HUES48 (cell line): ENCODE measurements at regions not wholly inside any gene's neighbourhood (a gene's known extent, or its start where the extent isn't known, plus 50 kb on each side); places are given as distances from the start of the nearest gene placed in this dataset.

Source experiments
- H3K27ac ChIP-seq: one replicate; pipeline ENCODE4 v1.7.0; 2013; ENCODE audit warnings: low read depth, low read length, inconsistent platforms
- H3K27me3 ChIP-seq: 2 replicates; pipeline ENCODE4 v1.6.1; 2013; ENCODE audit warnings: mild to moderate bottlenecking, low read length; ENCODE audit not compliant: control insufficient read depth, insufficient read depth
- H3K36me3 ChIP-seq: 2 replicates; pipeline ENCODE4 v1.6.1; 2013; ENCODE audit warnings: low read length; ENCODE audit not compliant: control insufficient read depth, insufficient read depth
- H3K4me1 ChIP-seq: 2 replicates; pipeline ENCODE4 v1.6.1; 2013; ENCODE audit warnings: mild to moderate bottlenecking, low read length; ENCODE audit not compliant: control insufficient read depth, insufficient read depth
- H3K4me3 ChIP-seq: 2 replicates; pipeline ENCODE4 v1.5.1; 2013; ENCODE audit warnings: mild to moderate bottlenecking, low read depth, low read length
- H3K9ac ChIP-seq: 2 replicates; pipeline ENCODE4 v1.6.1; 2013; ENCODE audit warnings: mild to moderate bottlenecking, low read depth, low read length, moderate library complexity
- H3K9me3 ChIP-seq: 2 replicates; pipeline ENCODE4 v1.6.1; 2013; ENCODE audit warnings: low read length; ENCODE audit not compliant: control insufficient read depth, insufficient read depth

DNA sequence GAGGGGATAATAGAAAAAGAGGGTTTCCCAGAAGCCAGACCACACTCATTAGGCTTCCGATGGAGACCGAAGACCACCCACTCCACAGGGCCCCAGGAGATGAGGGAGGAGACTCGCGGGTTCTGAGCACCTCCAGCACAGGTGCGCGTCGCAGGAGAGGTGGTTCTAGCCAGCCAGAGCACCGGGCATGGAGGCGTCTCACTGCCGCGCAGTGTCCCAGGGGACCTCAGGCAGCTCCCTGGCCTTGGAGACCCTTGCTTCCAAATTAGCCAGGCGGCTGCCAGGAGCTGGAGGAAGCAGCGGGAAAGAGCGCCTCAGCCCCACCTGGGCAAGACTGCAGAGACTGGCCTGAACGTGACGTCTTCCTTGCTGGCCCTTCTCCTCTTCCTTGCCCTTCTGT, 115.4 kb upstream of the FBXL7 start:
- Histone ChIP-seq H3K36me3 (no peaks in the 10 kb centered on the region), H3K27ac (no peak overlapping the region), H3K4me1 (no peaks in the 10 kb centered on the region), H3K9me3 (no peaks in the 10 kb centered on the region), H3K4me3 (no peak overlapping the region), H3K27me3 (no peaks in the 10 kb centered on the region), H3K9ac (no peak overlapping the region)

DNA sequence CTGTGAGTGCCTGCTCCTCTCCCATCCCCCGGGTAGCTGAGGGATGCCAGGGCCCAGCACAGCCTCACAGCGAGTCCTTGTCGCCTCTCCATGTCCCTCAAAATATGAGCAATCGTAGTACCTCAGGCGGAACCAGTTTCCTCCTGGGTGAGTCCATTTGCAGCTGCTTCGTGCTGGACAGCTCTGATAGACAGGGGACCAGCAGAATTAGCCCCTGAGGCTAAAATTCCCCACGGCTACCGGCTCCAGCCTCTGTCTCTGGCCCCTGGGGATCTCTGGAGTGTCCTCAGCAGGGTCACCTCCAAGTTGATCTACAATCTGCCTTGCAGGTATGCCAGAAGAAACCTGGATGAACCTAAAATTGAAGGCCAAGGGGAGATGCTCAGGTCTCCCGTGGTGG, 115.8 kb upstream of the FBXL7 start:
- Histone ChIP-seq H3K27me3 (no peaks in the 10 kb centered on the region), H3K9me3 (no peaks in the 10 kb centered on the region), H3K36me3 (no peaks in the 10 kb centered on the region), H3K27ac (no peak overlapping the region), H3K4me1 (no peaks in the 10 kb centered on the region), H3K4me3 (no peak overlapping the region), H3K9ac (no peak overlapping the region)

DNA sequence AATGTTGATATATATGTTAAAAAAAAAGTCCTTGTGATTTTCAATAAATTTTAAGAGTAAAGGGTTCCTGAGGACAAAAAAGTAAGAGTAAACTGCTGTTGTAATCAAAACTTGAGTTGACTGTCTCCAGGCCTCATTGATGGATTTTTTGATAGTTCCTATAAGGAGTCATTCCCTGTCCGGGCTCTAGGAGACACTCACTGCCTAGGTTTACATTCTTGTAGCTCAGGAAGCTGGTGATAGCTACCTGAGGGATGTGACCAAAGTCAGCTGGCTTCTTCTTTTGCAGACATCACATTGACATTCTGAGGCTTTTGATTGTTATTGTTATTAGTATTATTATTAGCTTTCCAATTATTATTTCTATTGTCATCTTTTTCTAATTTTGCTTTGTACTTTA, 116.5 kb upstream of the FBXL7 start:
- Histone ChIP-seq H3K27me3 (no peaks in the 10 kb centered on the region), H3K4me1 (no peaks in the 10 kb centered on the region), H3K27ac (no peak overlapping the region), H3K9ac (no peak overlapping the region), H3K9me3 (no peaks in the 10 kb centered on the region), H3K36me3 (no peaks in the 10 kb centered on the region), H3K4me3 (no peak overlapping the region)

DNA sequence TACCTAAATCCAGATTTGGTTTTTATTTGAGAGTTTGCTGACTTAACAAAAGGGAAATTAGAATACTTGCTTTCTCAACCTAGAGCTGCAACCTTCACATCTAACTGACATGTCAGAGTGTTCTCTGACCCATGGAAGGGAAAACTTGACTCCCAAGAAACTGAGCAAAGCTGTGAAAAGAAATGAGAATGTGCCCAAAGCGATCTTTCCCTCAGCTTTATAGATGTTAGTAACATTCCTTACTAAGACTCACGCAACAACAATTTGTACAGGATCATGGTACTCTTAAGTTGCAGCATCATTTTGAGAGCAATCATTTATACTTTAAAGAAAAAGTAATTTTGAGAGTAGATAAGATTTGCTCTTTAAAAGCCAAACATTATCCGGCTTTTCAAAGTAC, 117.0 kb upstream of the FBXL7 start:
- H3K4me3 ChIP-seq = no peak overlapping the region
- H3K27ac ChIP-seq = no peak overlapping the region
- H3K27me3 ChIP-seq = no peaks in the 10 kb centered on the region
- H3K4me1 ChIP-seq = no peaks in the 10 kb centered on the region
- H3K9ac ChIP-seq = no peak overlapping the region
- no peaks in the 10 kb centered on the region for H3K9me3 ChIP-seq
- H3K36me3 ChIP-seq = no peaks in the 10 kb centered on the region

DNA sequence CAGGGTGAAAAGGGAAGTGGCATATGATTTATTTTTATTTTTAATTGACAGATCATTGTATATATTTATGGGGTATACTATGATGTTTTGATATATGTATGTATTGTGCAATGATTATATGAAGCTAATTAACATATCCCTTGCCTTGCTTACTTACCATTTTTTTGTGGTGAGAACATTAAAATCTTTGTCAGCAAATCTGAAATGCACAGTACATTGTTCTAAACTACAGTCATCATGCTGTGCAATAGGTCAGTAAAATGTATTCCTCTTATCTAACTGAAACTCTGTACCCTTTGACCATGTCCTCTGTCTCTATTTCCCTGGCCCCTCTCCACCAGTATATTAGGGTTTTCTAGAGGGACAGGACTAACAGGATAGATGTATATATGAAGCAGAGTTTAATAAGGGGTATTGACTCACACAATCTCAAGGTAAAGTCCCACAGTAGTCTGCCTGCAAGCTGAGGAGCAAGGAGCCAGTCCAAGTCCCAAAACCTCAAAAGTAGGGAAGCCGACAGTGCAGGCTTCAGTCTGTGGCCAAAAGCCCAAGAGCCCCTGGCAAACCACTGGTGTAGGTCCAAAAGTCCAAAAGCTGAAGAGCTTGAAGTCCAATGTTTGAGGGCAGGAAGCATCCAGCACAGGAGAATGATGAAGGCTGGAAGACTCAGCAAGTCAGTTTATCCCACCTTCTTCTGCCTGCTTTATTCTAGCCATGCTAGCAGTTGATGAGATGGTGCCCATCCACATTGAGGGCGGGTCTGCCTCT, 122.2 kb upstream of the FBXL7 start:
- no peak overlapping the region for H3K4me3 ChIP-seq
- H3K9ac ChIP-seq = no peak overlapping the region
- H3K9me3 ChIP-seq = no peaks in the 10 kb centered on the region
- H3K27me3 ChIP-seq = no peaks in the 10 kb centered on the region
- H3K36me3 ChIP-seq = no peaks in the 10 kb centered on the region
- no peak overlapping the region for H3K27ac ChIP-seq
- no peaks in the 10 kb centered on the region for H3K4me1 ChIP-seq

DNA sequence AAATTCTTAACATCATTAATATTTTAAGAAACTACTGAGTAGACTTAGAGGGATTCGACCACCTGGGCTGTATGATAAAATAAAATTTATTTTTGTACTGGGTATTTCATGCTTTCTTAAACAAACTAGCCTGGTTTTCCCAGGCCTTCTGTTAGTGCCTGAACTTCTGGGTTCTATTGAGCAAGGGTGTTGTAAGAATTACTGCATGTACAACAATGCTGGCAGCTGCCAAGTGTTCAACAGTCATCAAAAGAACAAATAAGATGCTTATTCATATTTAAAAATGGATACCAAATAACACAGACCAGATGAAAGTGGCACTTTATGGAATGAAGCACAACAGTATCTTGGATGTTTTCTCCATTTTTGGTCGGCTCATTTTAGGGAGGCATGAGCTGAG, 123.2 kb upstream of the FBXL7 start:
- H3K9me3 ChIP-seq = no peaks in the 10 kb centered on the region
- H3K4me3 ChIP-seq = no peak overlapping the region
- no peaks in the 10 kb centered on the region for H3K4me1 ChIP-seq
- H3K36me3 ChIP-seq = no peaks in the 10 kb centered on the region
- H3K9ac ChIP-seq = no peak overlapping the region
- no peak overlapping the region for H3K27ac ChIP-seq
- no peaks in the 10 kb centered on the region for H3K27me3 ChIP-seq

DNA sequence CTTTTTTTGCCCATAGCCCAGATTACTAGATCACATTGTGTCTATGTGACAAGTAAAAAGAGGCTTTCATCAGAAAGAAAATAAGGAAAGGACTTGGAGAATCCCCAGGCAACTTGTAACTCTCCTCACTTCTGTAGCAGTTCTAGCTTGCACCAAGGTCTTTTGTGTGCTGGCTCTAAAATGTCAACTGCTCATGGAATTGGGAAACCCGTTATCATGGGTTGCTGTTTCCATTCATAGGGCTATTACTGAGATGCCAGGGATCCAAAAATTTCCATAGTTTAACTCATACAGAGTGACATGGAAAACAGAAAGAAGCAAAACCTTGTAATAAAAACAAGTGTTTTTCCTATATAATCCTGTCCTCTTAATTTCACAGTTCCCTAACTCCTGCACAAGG, 123.9 kb upstream of the FBXL7 start:
- H3K9ac ChIP-seq = no peak overlapping the region
- H3K27ac ChIP-seq = no peak overlapping the region
- H3K4me1 ChIP-seq = no peaks in the 10 kb centered on the region
- H3K9me3 ChIP-seq = no peaks in the 10 kb centered on the region
- H3K27me3 ChIP-seq = no peaks in the 10 kb centered on the region
- H3K36me3 ChIP-seq = no peaks in the 10 kb centered on the region
- H3K4me3 ChIP-seq = no peak overlapping the region

DNA sequence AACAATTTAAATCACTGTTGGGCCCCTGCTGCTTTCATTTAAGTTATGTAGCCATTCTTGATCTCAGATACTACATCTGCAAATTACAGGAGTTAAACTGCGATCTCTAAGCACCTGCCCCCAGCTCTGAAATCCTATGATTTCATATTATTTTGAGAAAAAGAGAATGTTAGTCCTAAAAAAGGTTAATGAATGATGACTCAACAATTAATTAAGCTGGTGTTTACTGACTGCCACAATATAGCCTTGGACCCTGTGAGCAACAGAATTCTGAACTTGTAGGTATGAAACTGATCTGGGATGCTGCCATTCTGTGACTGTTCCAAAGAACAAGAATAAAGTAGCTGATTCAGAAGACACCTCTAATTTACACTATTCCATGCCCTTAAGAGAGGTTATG, 124.4 kb upstream of the FBXL7 start:
- Histone ChIP-seq H3K36me3 (no peaks in the 10 kb centered on the region), H3K9ac (no peak overlapping the region), H3K4me1 (no peaks in the 10 kb centered on the region), H3K27me3 (no peaks in the 10 kb centered on the region), H3K4me3 (no peak overlapping the region), H3K9me3 (no peaks in the 10 kb centered on the region), H3K27ac (no peak overlapping the region)

DNA sequence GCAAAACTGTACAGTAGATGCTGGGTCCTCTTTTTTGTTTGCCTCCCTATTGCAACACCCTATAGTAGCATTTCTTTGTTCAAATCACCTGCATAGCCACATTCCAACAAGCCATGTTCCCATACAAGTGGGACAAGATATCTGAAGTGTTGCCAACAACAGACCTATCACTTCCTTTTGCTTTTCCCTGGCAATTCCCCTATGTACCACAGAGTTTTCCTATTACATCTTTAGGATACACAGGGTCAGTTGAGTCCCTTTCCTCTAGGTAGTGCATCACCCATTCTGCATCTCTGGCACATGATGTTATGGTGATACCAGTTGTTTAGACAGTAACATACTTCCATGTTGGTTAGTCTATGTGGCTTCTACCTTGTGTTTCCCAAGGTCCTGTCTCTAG, 125.1 kb upstream of the FBXL7 start:
- H3K36me3 ChIP-seq = no peaks in the 10 kb centered on the region

DNA sequence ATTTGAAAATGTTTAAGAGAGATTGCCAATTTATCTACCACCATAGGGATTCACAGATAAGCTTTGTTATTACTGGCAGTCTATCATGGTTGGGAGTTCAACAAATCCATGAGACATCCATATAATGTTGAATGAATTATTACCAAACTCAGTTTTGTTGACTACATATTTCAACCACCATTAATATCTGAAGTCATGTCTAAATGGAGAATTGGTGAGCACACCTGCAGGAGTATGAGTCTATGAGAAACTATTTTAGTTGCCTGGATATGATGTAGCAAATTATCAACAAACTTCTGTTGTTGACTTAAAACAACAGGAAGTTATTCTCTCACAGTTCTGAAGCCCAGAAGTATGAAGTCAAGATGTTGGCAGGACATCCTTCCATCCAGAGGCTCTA, 126.8 kb upstream of the FBXL7 start:
- H3K9me3 ChIP-seq = no peaks in the 10 kb centered on the region
- H3K4me1 ChIP-seq = no peaks in the 10 kb centered on the region
- no peak overlapping the region for H3K27ac ChIP-seq
- H3K27me3 ChIP-seq = no peaks in the 10 kb centered on the region
- H3K9ac ChIP-seq = no peak overlapping the region
- H3K4me3 ChIP-seq = no peak overlapping the region
- no peaks in the 10 kb centered on the region for H3K36me3 ChIP-seq

More for the DNA sequence above, 125.1 kb upstream of the FBXL7 start:
- no peak overlapping the region for H3K4me3 ChIP-seq
- H3K9ac ChIP-seq = no peak overlapping the region
- no peaks in the 10 kb centered on the region for H3K4me1 ChIP-seq
- no peaks in the 10 kb centered on the region for H3K27me3 ChIP-seq
- no peak overlapping the region for H3K27ac ChIP-seq
- no peaks in the 10 kb centered on the region for H3K9me3 ChIP-seq

DNA sequence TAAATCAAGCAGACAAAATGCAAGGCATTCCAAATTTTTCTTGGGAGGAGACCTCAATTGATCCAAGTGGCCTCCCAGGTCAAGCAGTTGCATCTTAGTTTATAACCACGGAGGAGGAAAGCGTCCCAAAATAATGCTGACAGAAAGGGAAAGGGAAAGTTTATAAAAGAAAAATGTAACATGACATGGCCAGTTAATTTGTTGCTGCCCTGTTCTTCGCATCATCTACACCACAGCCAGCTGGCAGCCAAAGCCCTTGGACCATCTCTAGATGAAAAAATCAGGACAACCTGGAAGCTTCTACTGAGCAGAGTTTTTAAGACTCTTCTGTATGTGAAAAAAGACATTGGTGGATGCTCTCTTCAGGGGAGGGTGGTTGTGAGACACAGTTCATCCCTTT, 128.8 kb upstream of the FBXL7 start:
- no peak overlapping the region for H3K27ac ChIP-seq
- H3K9ac ChIP-seq = no peak overlapping the region
- H3K4me1 ChIP-seq = no peaks in the 10 kb centered on the region
- H3K4me3 ChIP-seq = no peak overlapping the region
- H3K36me3 ChIP-seq = no peaks in the 10 kb centered on the region
- no peaks in the 10 kb centered on the region for H3K9me3 ChIP-seq
- H3K27me3 ChIP-seq = no peaks in the 10 kb centered on the region
